ENCODE measurements at regions not wholly inside any gene's neighbourhood (a gene's known extent, or its start where the extent isn't known, plus 50 kb on each side); places are given as distances from the start of the nearest gene placed in this dataset.

GRCh38 chr5:8053270-8053669 is 184.3 kb downstream of the MTRR start:
- Histone ChIP-seq H3K4me2 (ENCODE audit: control insufficient read depth, insufficient read depth) (no peak overlapping the region), H3K4me3 (no peak overlapping the region), H3K79me2 (ENCODE audit: control insufficient read depth, insufficient read depth, low read length) (no peaks in the 10 kb centered on the region), H4K20me1 (ENCODE audit: control insufficient read depth, insufficient read depth) (no peaks in the 10 kb centered on the region), H3K9ac (ENCODE audit: control insufficient read depth, insufficient read depth, low read length) (no peak overlapping the region), H3K27ac (ENCODE audit: control insufficient read depth, insufficient read depth) (no peak overlapping the region), H3K9me3 (replicated peaks; ENCODE audit: control insufficient read depth, insufficient read depth, low read length) (no peaks in the 10 kb centered on the region), H3K4me1 (ENCODE audit: control insufficient read depth, insufficient read depth, low read length) (no peaks in the 10 kb centered on the region), H3K27me3 (replicated peaks in 1 of 2; ENCODE audit: control insufficient read depth in 2 of 2, insufficient read depth in 2 of 2, low read length in 1 of 2) (no peaks in the 10 kb centered on the region), H2AFZ (ENCODE audit: control insufficient read depth, low read depth, low read length) (no peak overlapping the region), H3K36me3 (ENCODE audit: control insufficient read depth in 2 of 2, insufficient read depth in 2 of 2, low read length in 1 of 2) (no peaks in the 10 kb centered on the region)
- FAIRE-seq (no peak), DNase-seq (ENCODE audit: low read depth, low spot score) (no peak), ATAC-seq (no peak)
- ChIA-PET RAD21 (ENCODE audit: unreplicated experiment) (no interaction called here), POLR2A (no interaction called here), SMC1A (ENCODE audit: uncharacterized antibody, unreplicated experiment) (no interaction called here), CTCF (no interaction called here)
- TF ChIP-seq NBN (IDR thresholded peaks at IDR 0.05): no peak
- no peak for TF ChIP-seq YY1 (IDR thresholded peaks at IDR 0.05; ENCODE audit: low read depth, low read length)
- TF ChIP-seq CBX3 (IDR thresholded peaks at IDR 0.05; ENCODE audit: borderline replicate concordance, low read depth): no peak
- no peak for TF ChIP-seq SMC3 (IDR thresholded peaks at IDR 0.05; ENCODE audit: borderline replicate concordance, low read length)
- in situ Hi-C loops (cut with MboI): no loop called here
- intact Hi-C loops (cut with micrococcal nuclease; ENCODE audit: unreplicated experiment): no loop called here
- no TSS peak for BruUV-seq (replicated peaks)
- WGBS (ENCODE audit: insufficient coverage, insufficient replicate concordance, low lambda C conversion rate, missing lambda C conversion rate): 36% methylated on average over 13 of the region's 13 CpGs

GRCh38 chr5:8057769-8058168 is 188.8 kb downstream of the MTRR start:
- FAIRE-seq (no peak), ATAC-seq (no peak), DNase-seq (ENCODE audit: low read depth, low spot score) (no peak)
- no peak for TF ChIP-seq IKZF2 (IDR thresholded peaks at IDR 0.05)
- no peak for TF ChIP-seq E2F8 (IDR thresholded peaks at IDR 0.05; ENCODE audit: low read depth, partially characterized antibody)
- no peak for TF ChIP-seq CHD1 (IDR thresholded peaks at IDR 0.05; ENCODE audit: low read depth, low read length)
- TF ChIP-seq NKRF (conservative IDR thresholded peaks at IDR 0.05): no peak
- Histone ChIP-seq H3K4me2 (ENCODE audit: control insufficient read depth, insufficient read depth) (no peak overlapping the region), H3K9me3 (replicated peaks; ENCODE audit: control insufficient read depth, insufficient read depth, low read length) (no peaks in the 10 kb centered on the region), H3K79me2 (ENCODE audit: control insufficient read depth, insufficient read depth, low read length) (no peaks in the 10 kb centered on the region), H3K4me3 (no peak overlapping the region), H3K36me3 (ENCODE audit: control insufficient read depth in 2 of 2, insufficient read depth in 2 of 2, low read length in 1 of 2) (no peaks in the 10 kb centered on the region), H4K20me1 (ENCODE audit: control insufficient read depth, insufficient read depth) (no peaks in the 10 kb centered on the region), H2AFZ (ENCODE audit: control insufficient read depth, low read depth, low read length) (no peak overlapping the region), H3K9ac (ENCODE audit: control insufficient read depth, insufficient read depth, low read length) (no peak overlapping the region), H3K27me3 (replicated peaks in 1 of 2; ENCODE audit: control insufficient read depth in 2 of 2, insufficient read depth in 2 of 2, low read length in 1 of 2) (no peaks in the 10 kb centered on the region), H3K27ac (ENCODE audit: control insufficient read depth, insufficient read depth) (no peak overlapping the region), H3K4me1 (ENCODE audit: control insufficient read depth, insufficient read depth, low read length) (no peaks in the 10 kb centered on the region)
- SMC1A ChIA-PET (ENCODE audit: uncharacterized antibody, unreplicated experiment): no interaction called here
- WGBS (ENCODE audit: insufficient coverage, insufficient replicate concordance, low lambda C conversion rate, missing lambda C conversion rate): 29% methylated on average over 7 of the region's 7 CpGs
- RAD21 ChIA-PET (ENCODE audit: unreplicated experiment): no interaction called here
- in situ Hi-C loops (cut with MboI) (no loop called here), intact Hi-C loops (cut with micrococcal nuclease; ENCODE audit: unreplicated experiment) (no loop called here)
- CTCF ChIA-PET: no interaction called here
- BruUV-seq (replicated peaks): no TSS peak
- POLR2A ChIA-PET: no interaction called here

Data from GM12878 (cell line).